A549 (cell line): ENCODE measurements at regions not wholly inside any gene's neighbourhood (a gene's known extent, or its start where the extent isn't known, plus 50 kb on each side); places are given as distances from the start of the nearest gene placed in this dataset.

Experiments used
- ATAC-seq, 2 experiments: fragments of 200-7000 bp in 1 of 2; fragments of >200 bp in 1 of 2; cut with Nextera tagmentation in 1 of 2; cut with Tn5 transposase in 1 of 2; 3 replicates each; pipeline versions ENCODE4 v1.8.0 to v1.9.1; 2018 to 2020; ENCODE audit warnings: mild to moderate bottlenecking in 1 of 2, moderate library complexity in 1 of 2
- CTCF ChIA-PET: fragments of 300-600 bp; sonication (Branson Sonifier 250); formaldehyde crosslinking; extraction: SDS; loops from one replicate; lab custom pipeline; 2021; ENCODE audit warnings: antibody characterized with exemption, inconsistent platforms; lab: Yijun Ruan, JAX
- POLR2A ChIA-PET: fragments of 350-600 bp; formaldehyde crosslinking; extraction: SDS; loops from one replicate; lab custom pipeline; 2021; ENCODE audit warnings: antibody characterized with exemption, inconsistent platforms; lab: Yijun Ruan, JAX
- DNase-seq, 2 experiments: peaks; one replicate each; pipeline versions ENCODE4 v3.0.0 to v3.0.0-alpha.2; 2011 to 2016; ENCODE audit warnings: low read depth in 1 of 2, low spot score in 1 of 2
- FAIRE-seq: peaks from 2 replicates; lab custom pipeline; 2011; peaks lifted over from hg19 to GRCh38; lab: Jason Lieb, UNC
- H3K27ac ChIP-seq, 2 experiments: fragments of >200 bp; sonication (Bioruptor Twin); formaldehyde crosslinking; 3 replicates each; pipeline ENCODE4 v1.5.1; 2016 to 2017
- H3K4me1 ChIP-seq: fragments of >200 bp; sonication (Bioruptor Twin); formaldehyde crosslinking; 3 replicates; pipeline ENCODE4 v1.6.1; 2016
- H3K4me2 ChIP-seq: fragments of >200 bp; sonication (Bioruptor Twin); formaldehyde crosslinking; 3 replicates; pipeline ENCODE4 v1.6.1; 2016
- H3K4me3 ChIP-seq: fragments of >200 bp; sonication (Bioruptor Twin); formaldehyde crosslinking; 3 replicates; pipeline ENCODE4 v1.5.1; 2016
- H3K9me3 ChIP-seq: fragments of >200 bp; sonication (Bioruptor Twin); formaldehyde crosslinking; 3 replicates; pipeline ENCODE4 v1.6.1; 2016
- BHLHE40 ChIP-seq: IDR thresholded peaks from 2 replicates; pipeline ENCODE4 v1.6.1; 2012; ENCODE audit warnings: low read depth, low read length, inconsistent platforms
- CHD2 ChIP-seq: fragments of 150-350 bp; IDR thresholded peaks from 2 replicates; pipeline ENCODE4 v1.6.1; 2014; ENCODE audit warnings: low read length; ENCODE audit not compliant: partially characterized antibody
- EP300 ChIP-seq, 2 experiments: fragments of >200 bp; sonication (Bioruptor Twin); formaldehyde crosslinking; IDR thresholded peaks; 2 replicates in 1 of 2; 3 replicates in 1 of 2; pipeline ENCODE4 v1.6.1; 2016 to 2017
- ESRRA ChIP-seq: fragments of 150-350 bp; IDR thresholded peaks from 2 replicates; pipeline ENCODE4 v1.6.1; 2014; ENCODE audit warnings: mild to moderate bottlenecking, low read length, borderline replicate concordance
- FOSB ChIP-seq: fragments of 250-450 bp; sonication (Bioruptor Pico); IDR thresholded peaks from 2 replicates; pipeline ENCODE4 v1.5.0; 2020; ENCODE audit warnings: mild to moderate bottlenecking, moderate library complexity
- GATA3 ChIP-seq: IDR thresholded peaks from 2 replicates; pipeline ENCODE4 v1.6.1; 2012; ENCODE audit warnings: borderline replicate concordance
- JUNB ChIP-seq: fragments of >200 bp; sonication (Bioruptor Twin); formaldehyde crosslinking; IDR thresholded peaks from 2 replicates; pipeline ENCODE4 v1.6.1; 2016
- MAFK ChIP-seq: fragments of 450-650 bp; IDR thresholded peaks from 2 replicates; pipeline ENCODE4 v1.6.1; 2014; ENCODE audit not compliant: partially characterized antibody
- NFE2L2 ChIP-seq: fragments of 150-350 bp; conservative IDR thresholded peaks from 2 replicates; pipeline ENCODE4 v1.6.1; 2014; ENCODE audit warnings: low read length
- NPAS2 ChIP-seq: fragments of 250-450 bp; sonication (Bioruptor Pico); IDR thresholded peaks from 2 replicates; pipeline ENCODE4 v1.8.0; 2022; ENCODE audit warnings: mild to moderate bottlenecking, moderate library complexity, borderline replicate concordance
- SMC3 ChIP-seq: fragments of >200 bp; sonication (Bioruptor Twin); formaldehyde crosslinking; IDR thresholded peaks from 3 replicates; pipeline ENCODE4 v1.6.1; 2018; ENCODE audit warnings: inconsistent platforms
- SREBF2 ChIP-seq: fragments of 450-650 bp; IDR thresholded peaks from 2 replicates; pipeline ENCODE4 v1.6.1; 2014; ENCODE audit warnings: mild to moderate bottlenecking, moderate library complexity
- ZSCAN20 ChIP-seq: fragments of 250-450 bp; sonication (Bioruptor Pico); IDR thresholded peaks from 2 replicates; pipeline ENCODE4 v1.8.0; 2022; ENCODE audit warnings: mild to moderate bottlenecking, moderate library complexity
- WGBS: methylation state at CpG from one replicate; pipeline ENCODE4 v1.1.6; 2017; ENCODE audit errors: missing lambda C conversion rate; 5-methylcytosine and 5-hydroxymethylcytosine counted together
- TF ChIP-seq, protein P1 (sequence below): fragments of 450-650 bp; IDR thresholded peaks from 2 replicates; pipeline ENCODE4 v1.6.1; 2014; ENCODE audit warnings: antibody characterized with exemption
- TF ChIP-seq, protein P2 (sequence below): fragments of 250-450 bp; sonication (Bioruptor Pico); IDR thresholded peaks from 2 replicates; pipeline ENCODE4 v1.5.0; 2021; ENCODE audit warnings: mild to moderate bottlenecking, moderate library complexity, borderline replicate concordance
- TF ChIP-seq, protein P3 (sequence below): fragments of >200 bp; sonication (Bioruptor Twin); formaldehyde crosslinking; IDR thresholded peaks from 3 replicates; pipeline ENCODE4 v1.5.1; 2016
- TF ChIP-seq, protein P4 (sequence below): fragments of 250-450 bp; sonication (Bioruptor Pico); IDR thresholded peaks from 2 replicates; pipeline ENCODE4 v1.5.0; 2020; ENCODE audit warnings: low read depth, mild to moderate bottlenecking, moderate library complexity

DNA sequence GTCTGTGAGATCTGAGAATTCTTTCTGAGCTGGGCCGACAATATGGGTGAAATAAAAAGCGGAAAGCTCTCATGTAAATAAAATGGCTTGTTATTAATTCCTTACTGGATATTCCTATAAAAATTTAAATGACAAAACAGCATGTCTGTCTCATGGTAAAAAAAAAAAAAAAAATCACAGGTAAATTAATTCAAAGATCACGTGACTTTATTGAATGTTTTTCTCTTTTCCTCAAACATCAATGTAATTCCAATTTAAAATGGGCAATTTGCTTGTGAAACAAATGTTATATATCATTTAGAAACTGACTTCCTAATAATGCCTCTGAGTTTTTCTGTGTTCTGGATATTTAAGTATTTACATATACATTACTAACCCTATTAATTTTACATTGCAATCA is 280.3 kb downstream of the NR2F2 start:
- Histone ChIP-seq H3K27ac (no peak overlapping the region), H3K4me3 (no peak overlapping the region), H3K4me1 (no peaks in the 10 kb centered on the region), H3K9me3 (no peaks in the 10 kb centered on the region), H3K4me2 (no peak overlapping the region)
- TF ChIP-seq CHD2 (no peak), SMC3 (no peak), NFE2L2 (no peak), EP300 (IDR thresholded peaks at IDR 0.05) (no peak), NPAS2 (CRISPR knock-in tag) (no peak), ZSCAN20 (CRISPR knock-in tag) (no peak), MAFK (no peak)
- TF ChIP-seq, protein P1, sequence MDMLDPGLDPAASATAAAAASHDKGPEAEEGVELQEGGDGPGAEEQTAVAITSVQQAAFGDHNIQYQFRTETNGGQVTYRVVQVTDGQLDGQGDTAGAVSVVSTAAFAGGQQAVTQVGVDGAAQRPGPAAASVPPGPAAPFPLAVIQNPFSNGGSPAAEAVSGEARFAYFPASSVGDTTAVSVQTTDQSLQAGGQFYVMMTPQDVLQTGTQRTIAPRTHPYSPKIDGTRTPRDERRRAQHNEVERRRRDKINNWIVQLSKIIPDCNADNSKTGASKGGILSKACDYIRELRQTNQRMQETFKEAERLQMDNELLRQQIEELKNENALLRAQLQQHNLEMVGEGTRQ, result peak; percentile 37; the same call in 1 of the 2 replicates
- TF ChIP-seq, protein P2, sequence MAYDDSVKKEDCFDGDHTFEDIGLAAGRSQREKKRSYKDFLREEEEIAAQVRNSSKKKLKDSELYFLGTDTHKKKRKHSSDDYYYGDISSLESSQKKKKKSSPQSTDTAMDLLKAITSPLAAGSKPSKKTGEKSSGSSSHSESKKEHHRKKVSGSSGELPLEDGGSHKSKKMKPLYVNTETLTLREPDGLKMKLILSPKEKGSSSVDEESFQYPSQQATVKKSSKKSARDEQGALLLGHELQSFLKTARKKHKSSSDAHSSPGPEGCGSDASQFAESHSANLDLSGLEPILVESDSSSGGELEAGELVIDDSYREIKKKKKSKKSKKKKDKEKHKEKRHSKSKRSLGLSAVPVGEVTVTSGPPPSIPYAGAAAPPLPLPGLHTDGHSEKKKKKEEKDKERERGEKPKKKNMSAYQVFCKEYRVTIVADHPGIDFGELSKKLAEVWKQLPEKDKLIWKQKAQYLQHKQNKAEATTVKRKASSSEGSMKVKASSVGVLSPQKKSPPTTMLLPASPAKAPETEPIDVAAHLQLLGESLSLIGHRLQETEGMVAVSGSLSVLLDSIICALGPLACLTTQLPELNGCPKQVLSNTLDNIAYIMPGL (CRISPR knock-in tag), result no peak
- POLR2A ChIA-PET, result no interaction called here
- 29% methylated on average over 3 of the region's 3 CpGs for WGBS
- DNase-seq (no peak), FAIRE-seq (no peak), ATAC-seq (no peak)
- CTCF ChIA-PET, result interaction anchor here (0.6 to 0.8 kb wide), 2 partner anchors 19 to 627 kb away, joined by 3 read pairs; no protein-coding TSS in a partner anchor

DNA sequence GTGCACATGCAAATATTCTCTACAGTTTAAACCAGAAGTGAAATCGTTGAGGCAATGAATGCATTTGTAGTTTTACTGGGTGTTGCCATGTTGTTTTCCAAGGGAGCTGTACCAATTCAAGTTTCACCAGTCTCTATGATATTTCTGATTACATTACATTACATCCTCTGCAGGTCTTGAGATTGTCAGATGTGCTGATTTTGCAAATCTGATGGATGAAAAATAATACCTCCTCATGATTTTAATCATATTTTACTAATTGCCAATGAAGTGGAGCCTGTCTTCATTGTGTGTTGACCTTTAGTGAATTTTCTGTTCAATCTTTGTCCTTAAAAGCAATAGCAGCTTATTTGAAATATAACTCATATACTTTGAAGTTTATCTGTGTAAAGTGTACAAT is 282.4 kb downstream of the NR2F2 start:
- H3K4me2 ChIP-seq, result no peak overlapping the region
- ChIA-PET POLR2A (no interaction called here), CTCF (no interaction called here)
- no peaks in the 10 kb centered on the region for H3K4me1 ChIP-seq
- 2% methylated on average over 1 of the region's 1 CpG for WGBS
- ATAC-seq (no peak), FAIRE-seq (no peak), DNase-seq (no peak)
- no peaks in the 10 kb centered on the region for H3K9me3 ChIP-seq
- no peak overlapping the region for H3K4me3 ChIP-seq
- no peak overlapping the region for H3K27ac ChIP-seq
- TF ChIP-seq, protein P3, sequence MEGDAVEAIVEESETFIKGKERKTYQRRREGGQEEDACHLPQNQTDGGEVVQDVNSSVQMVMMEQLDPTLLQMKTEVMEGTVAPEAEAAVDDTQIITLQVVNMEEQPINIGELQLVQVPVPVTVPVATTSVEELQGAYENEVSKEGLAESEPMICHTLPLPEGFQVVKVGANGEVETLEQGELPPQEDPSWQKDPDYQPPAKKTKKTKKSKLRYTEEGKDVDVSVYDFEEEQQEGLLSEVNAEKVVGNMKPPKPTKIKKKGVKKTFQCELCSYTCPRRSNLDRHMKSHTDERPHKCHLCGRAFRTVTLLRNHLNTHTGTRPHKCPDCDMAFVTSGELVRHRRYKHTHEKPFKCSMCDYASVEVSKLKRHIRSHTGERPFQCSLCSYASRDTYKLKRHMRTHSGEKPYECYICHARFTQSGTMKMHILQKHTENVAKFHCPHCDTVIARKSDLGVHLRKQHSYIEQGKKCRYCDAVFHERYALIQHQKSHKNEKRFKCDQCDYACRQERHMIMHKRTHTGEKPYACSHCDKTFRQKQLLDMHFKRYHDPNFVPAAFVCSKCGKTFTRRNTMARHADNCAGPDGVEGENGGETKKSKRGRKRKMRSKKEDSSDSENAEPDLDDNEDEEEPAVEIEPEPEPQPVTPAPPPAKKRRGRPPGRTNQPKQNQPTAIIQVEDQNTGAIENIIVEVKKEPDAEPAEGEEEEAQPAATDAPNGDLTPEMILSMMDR, result no peak
- TF ChIP-seq NFE2L2 (no peak), MAFK (peak; percentile 79)

DNA sequence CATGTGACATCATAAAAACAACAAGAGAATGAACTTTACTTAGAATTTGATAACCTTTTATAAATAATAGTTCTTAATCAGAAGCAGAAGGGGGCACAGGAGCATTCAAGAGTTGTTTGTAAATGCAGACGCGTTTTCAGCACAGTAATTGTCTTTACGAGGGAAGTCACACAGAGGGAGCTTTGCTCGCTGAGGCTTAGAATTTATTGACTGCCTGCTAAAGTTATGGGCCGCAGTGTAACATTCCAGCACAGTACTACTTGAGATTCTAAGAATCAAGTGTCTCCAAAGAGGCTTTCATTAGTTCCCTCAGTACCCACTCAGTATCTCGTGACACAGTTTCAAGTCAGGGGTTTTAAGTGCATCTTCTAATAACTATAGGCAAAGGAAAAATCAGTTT is 288.7 kb downstream of the NR2F2 start:
- no peak overlapping the region for H3K4me2 ChIP-seq
- ATAC-seq, result no peak
- POLR2A ChIA-PET, result no interaction called here
- no peak for DNase-seq
- no peaks in the 10 kb centered on the region for H3K4me1 ChIP-seq
- TF ChIP-seq GATA3 (no peak), JUNB (no peak), NPAS2 (CRISPR knock-in tag) (no peak), FOSB (no peak), SREBF2 (no peak), ESRRA (no peak)
- TF ChIP-seq, all 56 proteins: peak for 0
- Histone ChIP-seq H3K4me3 (no peak overlapping the region), H3K9me3 (no peaks in the 10 kb centered on the region), H3K27ac (no peak overlapping the region)
- CTCF ChIA-PET, result no interaction called here
- no peak for FAIRE-seq
- 18% methylated on average over 6 of the region's 6 CpGs for WGBS

DNA sequence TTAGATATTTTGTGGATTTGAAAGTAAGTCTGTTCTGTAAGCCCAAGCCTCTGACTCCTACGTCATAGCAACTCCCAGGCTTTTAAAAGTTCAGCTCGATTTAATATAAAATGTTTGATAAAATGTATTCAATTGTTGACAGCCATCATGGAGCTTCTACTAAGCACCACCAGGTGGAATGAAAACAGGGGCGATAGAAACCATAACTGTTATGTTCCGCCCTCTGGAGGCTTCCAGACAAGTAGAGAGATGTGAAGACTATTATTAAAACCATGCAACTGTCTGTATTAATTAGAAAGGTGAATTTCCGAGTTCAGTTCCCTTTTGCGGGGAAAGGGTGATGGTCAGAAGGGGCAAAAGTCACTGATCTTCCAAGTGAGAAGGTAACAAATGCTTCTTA is 292.2 kb downstream of the NR2F2 start:
- FAIRE-seq, result no peak
- ATAC-seq, result no peak
- no peak overlapping the region for H3K27ac ChIP-seq
- DNase-seq, result peak in 1 of 2 experiments; percentile 10
- CTCF ChIA-PET, result interaction anchor here (0.8 kb wide), 1 partner anchor 273 kb away, joined by 3 read pairs; no protein-coding TSS in a partner anchor
- H3K4me2 ChIP-seq, result no peak overlapping the region
- no peak overlapping the region for H3K4me3 ChIP-seq
- TF ChIP-seq, protein P4, sequence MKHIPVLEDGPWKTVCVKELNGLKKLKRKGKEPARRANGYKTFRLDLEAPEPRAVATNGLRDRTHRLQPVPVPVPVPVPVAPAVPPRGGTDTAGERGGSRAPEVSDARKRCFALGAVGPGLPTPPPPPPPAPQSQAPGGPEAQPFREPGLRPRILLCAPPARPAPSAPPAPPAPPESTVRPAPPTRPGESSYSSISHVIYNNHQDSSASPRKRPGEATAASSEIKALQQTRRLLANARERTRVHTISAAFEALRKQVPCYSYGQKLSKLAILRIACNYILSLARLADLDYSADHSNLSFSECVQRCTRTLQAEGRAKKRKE (CRISPR knock-in tag), result no peak
- TF ChIP-seq BHLHE40, result no peak
- TF ChIP-seq, all 56 proteins: peak for 0
- no peaks in the 10 kb centered on the region for H3K4me1 ChIP-seq
- no peaks in the 10 kb centered on the region for H3K9me3 ChIP-seq
- WGBS, result 17% methylated on average over 6 of the region's 6 CpGs
- POLR2A ChIA-PET, result no interaction called here
